NB4 (cell line): ENCODE measurements at regions not wholly inside any gene's neighbourhood (a gene's known extent, or its start where the extent isn't known, plus 50 kb on each side); places are given as distances from the start of the nearest gene placed in this dataset.

Source experiments
- DNase-seq: peaks from one replicate; pipeline ENCODE4 v3.0.0; 2010; ENCODE audit warnings: low read depth
- H3K4me3 ChIP-seq: one replicate; pipeline ENCODE4 v1.5.1; 2011; ENCODE audit warnings: mild to moderate bottlenecking, low read depth, low read length, moderate library complexity
- MAX ChIP-seq: IDR thresholded peaks from 2 replicates; pipeline ENCODE4 v1.6.1; 2011; ENCODE audit warnings: low read depth, low read length
- MYC ChIP-seq: IDR thresholded peaks from 2 replicates; pipeline ENCODE4 v1.6.1; 2011; ENCODE audit warnings: low read depth, low read length
- POLR2A ChIP-seq: IDR thresholded peaks from 2 replicates; pipeline ENCODE4 v1.6.1; 2011; ENCODE audit warnings: mild to moderate bottlenecking; ENCODE audit not compliant: insufficient read length; ENCODE audit errors: extremely low read depth
- TF ChIP-seq, protein P1 (sequence below): IDR thresholded peaks from one replicate; pipeline ENCODE4 v1.5.1; 2012; ENCODE audit warnings: low read depth, low read length

DNA sequence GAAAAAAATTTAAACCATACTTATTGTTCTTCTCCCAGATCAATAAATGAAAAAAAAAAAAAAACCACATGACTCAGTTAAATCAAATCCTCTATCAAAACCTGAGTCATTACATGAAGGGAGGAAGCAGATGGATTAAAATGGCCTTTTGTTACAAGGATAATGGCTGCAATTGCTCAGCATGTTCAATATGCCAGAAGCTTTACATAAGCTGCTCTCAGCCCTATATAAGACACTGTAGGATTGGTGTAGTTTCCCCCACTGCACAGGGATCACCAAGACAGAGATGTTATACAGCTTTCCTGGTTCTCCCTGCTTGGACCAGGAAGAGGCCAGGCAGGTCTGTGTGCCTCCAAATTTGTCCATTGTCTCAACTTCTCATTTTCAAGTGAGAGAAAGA is 101.6 kb upstream of the MAP1B start:
- DNase-seq: no peak
- no peak overlapping the region for H3K4me3 ChIP-seq
- TF ChIP-seq MAX (no peak), MYC (no peak), POLR2A (no peak)
- TF ChIP-seq, protein P1, sequence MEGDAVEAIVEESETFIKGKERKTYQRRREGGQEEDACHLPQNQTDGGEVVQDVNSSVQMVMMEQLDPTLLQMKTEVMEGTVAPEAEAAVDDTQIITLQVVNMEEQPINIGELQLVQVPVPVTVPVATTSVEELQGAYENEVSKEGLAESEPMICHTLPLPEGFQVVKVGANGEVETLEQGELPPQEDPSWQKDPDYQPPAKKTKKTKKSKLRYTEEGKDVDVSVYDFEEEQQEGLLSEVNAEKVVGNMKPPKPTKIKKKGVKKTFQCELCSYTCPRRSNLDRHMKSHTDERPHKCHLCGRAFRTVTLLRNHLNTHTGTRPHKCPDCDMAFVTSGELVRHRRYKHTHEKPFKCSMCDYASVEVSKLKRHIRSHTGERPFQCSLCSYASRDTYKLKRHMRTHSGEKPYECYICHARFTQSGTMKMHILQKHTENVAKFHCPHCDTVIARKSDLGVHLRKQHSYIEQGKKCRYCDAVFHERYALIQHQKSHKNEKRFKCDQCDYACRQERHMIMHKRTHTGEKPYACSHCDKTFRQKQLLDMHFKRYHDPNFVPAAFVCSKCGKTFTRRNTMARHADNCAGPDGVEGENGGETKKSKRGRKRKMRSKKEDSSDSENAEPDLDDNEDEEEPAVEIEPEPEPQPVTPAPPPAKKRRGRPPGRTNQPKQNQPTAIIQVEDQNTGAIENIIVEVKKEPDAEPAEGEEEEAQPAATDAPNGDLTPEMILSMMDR: no peak

DNA sequence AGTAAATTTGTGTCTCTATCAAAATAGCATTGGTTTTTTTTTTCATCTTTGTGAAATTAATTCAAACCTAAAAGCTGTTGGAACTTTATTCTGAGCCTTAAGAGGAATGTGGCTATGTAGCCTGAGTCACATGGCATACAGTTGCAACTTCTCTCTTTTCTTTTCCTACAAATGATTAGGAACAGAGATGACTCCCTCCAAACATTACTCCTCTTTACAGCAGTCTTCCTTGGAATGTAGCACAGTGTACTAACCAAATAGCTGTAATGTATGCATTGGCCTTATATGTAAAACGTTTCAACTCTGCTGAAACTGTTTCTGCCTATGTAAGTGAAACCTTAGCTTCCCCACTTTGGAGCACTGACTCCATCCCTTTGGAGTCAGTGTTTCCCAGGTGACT is 100.9 kb upstream of the MAP1B start:
- TF ChIP-seq MYC (no peak), MAX (no peak), POLR2A (no peak)
- TF ChIP-seq, protein P1: no peak
- no peak overlapping the region for H3K4me3 ChIP-seq
- no peak for DNase-seq

GRCh38 chr5:72007336-72008111 is 99.8 kb upstream of the MAP1B start:
- TF ChIP-seq MAX: no peak
- no peak for TF ChIP-seq POLR2A
- TF ChIP-seq MYC: no peak
- TF ChIP-seq, protein P1: no peak
- no peak for DNase-seq
- H3K4me3 ChIP-seq: no peak overlapping the region

GRCh38 chr5:72009280-72009679 is 98.0 kb upstream of the MAP1B start:
- no peak for DNase-seq
- TF ChIP-seq MAX (no peak), MYC (no peak), POLR2A (no peak)
- TF ChIP-seq, protein P1: no peak
- no peak overlapping the region for H3K4me3 ChIP-seq

GRCh38 chr5:72010430-72010829 is 96.8 kb upstream of the MAP1B start:
- TF ChIP-seq POLR2A (no peak), MYC (no peak), MAX (no peak)
- TF ChIP-seq, protein P1: no peak
- no peak for DNase-seq
- no peak overlapping the region for H3K4me3 ChIP-seq
